Lower leg skin (tissue), 3 donors: ENCODE measurements at regions not wholly inside any gene's neighbourhood (a gene's known extent, or its start where the extent isn't known, plus 50 kb on each side); places are given as distances from the start of the nearest gene placed in this dataset.

Source experiments
- POLR2A ChIP-seq, 2 donors: fragments of 450-650 bp; IDR thresholded peaks; one replicate each; pipeline ENCODE4 v1.6.1; 2016 to 2017; ENCODE audit warnings: antibody characterized with exemption in 2 of 2, mild to moderate bottlenecking in 1 of 2, moderate library complexity in 1 of 2
- TF ChIP-seq, protein P1 (sequence below), 3 donors: fragments of 450-650 bp; IDR thresholded peaks; one replicate each; pipeline ENCODE4 v1.5.1; 2016; ENCODE audit warnings: antibody characterized with exemption in 3 of 3, mild to moderate bottlenecking in 3 of 3, moderate library complexity in 2 of 3

DNA sequence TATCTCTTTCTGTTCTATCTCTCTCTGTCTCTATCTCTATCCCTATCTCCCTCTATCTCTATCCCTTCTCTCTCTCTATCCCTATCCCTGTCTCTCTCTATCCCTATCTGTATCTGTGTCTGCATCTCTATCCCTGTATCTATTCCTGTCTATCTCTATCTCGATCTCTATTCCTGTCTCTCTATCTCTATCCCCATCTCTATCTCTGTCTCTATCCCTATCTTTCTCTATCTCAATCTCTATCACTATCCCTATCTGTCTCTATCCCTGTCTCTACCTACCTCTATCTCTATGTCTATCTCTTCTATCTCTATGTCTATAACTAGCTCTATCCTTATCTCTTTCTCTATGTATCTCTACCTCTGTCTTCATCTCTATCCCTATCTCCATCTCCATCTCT lies 141.4 kb upstream of the KCNJ6 start:
- TF ChIP-seq, protein P1, sequence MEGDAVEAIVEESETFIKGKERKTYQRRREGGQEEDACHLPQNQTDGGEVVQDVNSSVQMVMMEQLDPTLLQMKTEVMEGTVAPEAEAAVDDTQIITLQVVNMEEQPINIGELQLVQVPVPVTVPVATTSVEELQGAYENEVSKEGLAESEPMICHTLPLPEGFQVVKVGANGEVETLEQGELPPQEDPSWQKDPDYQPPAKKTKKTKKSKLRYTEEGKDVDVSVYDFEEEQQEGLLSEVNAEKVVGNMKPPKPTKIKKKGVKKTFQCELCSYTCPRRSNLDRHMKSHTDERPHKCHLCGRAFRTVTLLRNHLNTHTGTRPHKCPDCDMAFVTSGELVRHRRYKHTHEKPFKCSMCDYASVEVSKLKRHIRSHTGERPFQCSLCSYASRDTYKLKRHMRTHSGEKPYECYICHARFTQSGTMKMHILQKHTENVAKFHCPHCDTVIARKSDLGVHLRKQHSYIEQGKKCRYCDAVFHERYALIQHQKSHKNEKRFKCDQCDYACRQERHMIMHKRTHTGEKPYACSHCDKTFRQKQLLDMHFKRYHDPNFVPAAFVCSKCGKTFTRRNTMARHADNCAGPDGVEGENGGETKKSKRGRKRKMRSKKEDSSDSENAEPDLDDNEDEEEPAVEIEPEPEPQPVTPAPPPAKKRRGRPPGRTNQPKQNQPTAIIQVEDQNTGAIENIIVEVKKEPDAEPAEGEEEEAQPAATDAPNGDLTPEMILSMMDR (IDR thresholded peaks at IDR 0.05) = no peak
- no peak for TF ChIP-seq POLR2A (IDR thresholded peaks at IDR 0.05)
